NCI-H2196 treated with DMSO at 0.1 percent for 48 hours (cell line): ENCODE measurements at regions not wholly inside any gene's neighbourhood (a gene's known extent, or its start where the extent isn't known, plus 50 kb on each side); places are given as distances from the start of the nearest gene placed in this dataset.
A peak's percentile ranks its signal among the peaks of the same experiment; 100 is the strongest.

Experiments
- DNase-seq: peaks from one replicate; lab custom pipeline; 2025; ENCODE audit not compliant: unreplicated experiment; lab: John Stamatoyannopoulos, UW

GRCh38 chr3:194738254-194739093 is 52.8 kb downstream of the FAM43A start:
- DNase-seq: peak; percentile 57

- no peak for DNase-seq
Measured at GRCh38 chr3:194739498-194740284, 54.0 kb downstream of the FAM43A start.

GRCh38 chr3:194740859-194741491 is 55.3 kb downstream of the FAM43A start:
- no peak for DNase-seq

DNA sequence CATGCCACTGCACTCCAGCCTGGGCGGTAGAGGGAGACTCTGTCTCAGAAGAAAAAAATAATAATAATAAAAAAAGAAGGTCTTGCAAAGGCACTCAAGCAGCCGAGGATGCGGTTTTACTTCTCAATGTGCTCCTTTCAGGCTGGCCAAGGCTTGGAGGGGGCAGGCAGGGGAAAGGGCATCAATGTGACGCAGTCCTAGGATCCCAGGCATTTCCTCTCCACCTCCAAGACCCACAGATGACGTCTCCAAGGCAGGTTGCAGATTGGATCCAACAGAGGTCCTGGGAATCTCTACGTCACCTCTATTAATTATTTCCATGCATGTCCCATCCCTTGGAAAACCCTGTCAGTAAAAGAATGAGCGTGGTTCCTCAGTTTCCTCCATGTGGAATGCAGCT is 56.2 kb downstream of the FAM43A start:
- no peak for DNase-seq

DNA sequence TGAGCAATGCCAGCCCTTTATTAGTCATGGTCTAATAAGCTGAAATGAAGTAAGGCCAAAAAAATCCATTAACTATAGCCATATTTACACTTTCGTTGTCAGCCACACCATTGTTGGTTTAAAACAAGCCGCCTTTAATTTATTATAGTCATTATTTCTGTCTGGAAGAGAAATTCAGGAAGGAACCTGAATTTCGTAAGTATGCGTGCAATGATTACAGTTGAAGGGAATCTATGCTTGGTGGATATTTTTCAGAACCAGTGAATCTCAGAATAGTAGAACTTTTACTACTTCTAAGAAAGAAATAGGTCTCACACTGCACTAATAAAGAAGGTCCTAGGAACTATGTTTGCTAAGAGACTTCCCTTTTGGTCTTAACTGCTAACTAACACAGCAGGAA is 59.1 kb downstream of the FAM43A start:
- DNase-seq: no peak

- no peak for DNase-seq
Measured at GRCh38 chr3:194745422-194746184, 59.9 kb downstream of the FAM43A start.

- no peak for DNase-seq
Measured at GRCh38 chr3:194748225-194748624, 62.5 kb downstream of the FAM43A start.

GRCh38 chr3:194749631-194750490 is 64.2 kb downstream of the FAM43A start:
- no peak for DNase-seq

DNA sequence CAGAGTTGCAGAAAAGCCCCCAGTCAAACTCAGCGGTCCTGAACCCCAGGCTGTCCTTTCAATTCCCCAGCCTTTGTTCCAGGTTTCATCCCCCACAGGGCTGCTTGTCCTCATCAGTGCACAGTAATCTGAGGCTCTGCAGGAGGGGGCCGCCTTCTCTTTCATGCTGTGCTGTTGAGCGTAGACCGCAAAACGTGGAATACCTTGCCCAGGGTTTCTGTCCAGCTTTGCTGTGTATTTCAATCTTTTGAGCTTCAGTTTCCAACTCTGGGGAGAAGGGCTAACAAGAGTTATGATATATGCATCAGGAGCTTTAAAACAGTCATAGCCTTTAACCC is 64.8 kb downstream of the FAM43A start:
- no peak for DNase-seq

GRCh38 chr3:194755671-194756459 is 70.2 kb downstream of the FAM43A start:
- no peak for DNase-seq

GRCh38 chr3:194756460-194756779 is 70.7 kb downstream of the FAM43A start:
- DNase-seq: peak; percentile 32

DNA sequence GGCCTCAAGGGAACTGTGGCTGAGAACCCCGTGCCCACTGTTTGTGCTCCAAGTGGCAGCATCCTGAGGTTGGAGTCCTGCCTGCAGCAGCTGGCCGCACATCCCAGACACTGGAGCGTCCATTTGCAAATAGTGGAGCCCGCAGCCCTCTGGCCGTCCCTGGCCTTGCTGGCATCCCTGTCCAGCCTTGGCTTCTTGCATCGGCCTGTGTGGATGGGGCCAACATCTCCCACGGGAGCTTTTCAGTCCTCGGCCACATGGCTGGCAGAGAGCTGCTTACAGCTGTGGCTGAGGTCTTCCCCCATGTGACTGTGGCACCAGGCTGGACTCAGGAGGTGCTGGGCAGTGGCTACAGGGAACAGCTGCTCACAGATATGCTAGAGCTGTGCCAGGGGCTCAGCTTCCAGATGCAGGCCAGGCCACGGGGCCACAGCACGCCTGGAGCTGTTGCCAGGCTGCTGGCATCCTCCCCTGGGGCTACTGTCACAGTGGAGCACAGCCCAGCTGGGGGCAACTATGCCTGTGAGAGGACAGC is 71.2 kb downstream of the FAM43A start:
- DNase-seq: no peak

DNA sequence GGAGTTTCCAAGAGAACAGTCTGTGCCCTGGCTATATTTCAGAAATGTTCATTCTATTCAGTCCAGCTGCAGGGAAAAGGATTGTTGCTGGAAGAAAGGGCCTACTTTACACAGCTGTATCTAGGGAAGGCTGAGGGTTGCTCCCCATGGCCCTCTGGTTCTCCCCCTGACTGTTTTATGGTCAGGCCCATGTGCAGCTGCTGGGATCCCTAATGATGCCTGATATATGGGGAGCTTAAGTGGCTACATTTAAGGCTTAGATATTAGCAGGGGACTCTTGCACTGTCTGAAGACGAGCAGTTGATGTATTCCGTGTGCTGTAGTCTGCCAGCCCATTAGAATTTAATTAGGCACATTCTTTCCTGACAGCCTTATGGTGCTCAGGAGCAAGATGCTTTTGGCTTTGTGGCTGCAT is 72.0 kb downstream of the FAM43A start:
- no peak for DNase-seq

DNA sequence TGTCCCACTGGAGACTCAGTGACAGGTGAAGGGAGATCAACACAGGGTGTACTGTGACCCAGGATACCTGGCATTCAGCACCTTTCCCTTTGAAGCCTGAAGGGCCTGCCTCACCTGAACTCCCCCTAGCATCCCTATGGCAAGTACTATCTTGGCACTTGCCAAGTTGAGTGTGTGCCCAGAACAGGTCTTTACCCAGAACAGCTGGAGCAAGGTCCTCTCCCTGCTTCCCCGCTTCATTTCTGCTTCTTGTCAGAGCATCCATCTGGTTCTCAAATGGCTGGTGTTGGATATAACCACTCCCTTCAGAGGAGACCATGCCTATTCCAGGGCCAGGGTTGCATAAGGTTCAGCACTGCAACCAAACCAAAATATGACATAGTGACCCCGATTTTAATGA is 73.0 kb downstream of the FAM43A start:
- DNase-seq: no peak

- DNase-seq: no peak
Measured at GRCh38 chr3:194760494-194761137, 74.9 kb downstream of the FAM43A start.

DNA sequence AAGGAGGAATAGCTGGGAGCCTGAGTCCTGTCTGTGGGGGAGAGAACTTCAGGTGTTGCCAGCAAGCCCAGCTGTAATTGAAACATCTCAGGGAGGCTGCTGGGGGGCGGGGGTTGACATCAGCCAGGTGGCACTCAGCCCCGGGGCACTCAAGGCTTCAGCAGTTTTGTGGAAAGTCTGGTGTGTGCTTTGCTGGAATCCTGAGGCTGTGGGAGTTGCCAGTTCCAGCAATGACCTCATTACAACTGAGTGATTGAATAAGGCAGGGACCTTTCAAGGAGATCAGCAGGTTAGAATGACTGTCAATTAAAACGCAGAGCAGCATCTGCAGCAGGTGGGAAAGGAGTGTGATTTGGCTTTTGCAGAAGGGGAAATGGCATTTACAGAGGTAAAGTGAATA is 75.7 kb downstream of the FAM43A start:
- DNase-seq: peak; percentile 63

- DNase-seq: no peak
Measured at GRCh38 chr3:194766845-194767244, 81.2 kb downstream of the FAM43A start.

DNA sequence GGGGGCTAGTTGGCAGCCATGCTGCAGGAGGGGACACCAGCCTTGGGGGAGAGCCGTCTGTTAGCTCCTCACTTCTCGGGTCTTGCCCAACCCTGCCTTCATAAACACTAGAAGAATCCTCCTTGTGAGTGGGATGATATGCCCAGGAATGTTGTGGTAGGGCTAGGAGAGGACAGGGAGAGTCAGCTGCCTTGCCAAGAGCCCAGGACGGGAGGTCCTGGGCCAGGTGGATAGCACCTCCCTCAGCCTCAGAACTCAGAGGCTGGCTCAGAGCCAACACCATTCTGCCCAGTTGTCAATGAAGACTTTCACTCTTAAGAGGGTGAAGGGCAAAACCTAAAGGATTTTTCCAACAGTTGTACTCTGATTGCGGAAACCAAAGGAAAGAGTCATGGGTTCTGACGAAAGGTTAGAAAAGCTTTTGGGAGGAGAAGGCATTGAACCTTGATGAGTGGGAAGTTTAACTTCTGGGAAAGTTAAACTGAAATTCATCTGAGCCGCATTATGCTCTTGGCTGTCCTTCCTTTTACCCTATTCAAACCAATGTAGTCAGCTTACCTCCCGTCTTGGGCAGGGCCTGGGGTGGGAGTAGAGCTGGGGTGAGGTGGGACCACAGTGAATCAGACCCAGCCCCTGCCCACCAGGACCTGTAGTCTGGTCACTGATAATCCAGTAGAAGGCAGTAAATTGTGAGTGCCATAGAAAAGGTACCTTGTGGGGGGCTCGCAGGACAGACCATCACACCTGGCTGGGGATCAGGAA is 81.9 kb downstream of the FAM43A start:
- no peak for DNase-seq
